ENCODE measurements at regions not wholly inside any gene's neighbourhood (a gene's known extent, or its start where the extent isn't known, plus 50 kb on each side); places are given as distances from the start of the nearest gene placed in this dataset.
A peak's percentile ranks its signal among the peaks of the same experiment; 100 is the strongest.
"Not testable (repeated sequence)": the region's sequence is repeated elsewhere in the genome, so short reads cannot be mapped to it uniquely, and the experiment has no call there.

DNA sequence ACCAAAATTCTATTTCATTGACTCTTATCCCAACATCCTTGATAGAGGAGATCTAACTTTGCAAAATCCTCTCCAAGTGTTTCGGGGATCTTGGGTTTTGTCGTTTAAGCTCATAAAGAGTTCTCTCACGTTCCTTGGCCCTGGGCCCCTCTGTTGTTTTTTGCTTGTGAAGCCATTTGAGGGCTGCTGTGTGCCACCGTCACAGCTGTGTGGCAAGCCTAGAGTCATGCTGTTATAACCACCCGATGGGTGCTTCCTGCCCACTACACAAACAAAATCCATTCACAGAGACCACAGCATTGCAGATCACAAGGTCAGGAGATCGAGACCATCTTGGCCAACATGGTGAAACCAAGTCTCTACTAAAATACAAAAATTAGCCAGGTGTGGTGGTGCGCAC, 154.1 kb downstream of the ADSS2 start:
- TF ChIP-seq SP1 (IDR thresholded peaks at IDR 0.05) (no peak), EGR1 (IDR thresholded peaks at IDR 0.05; ENCODE audit: low read depth in 2 of 2) (no peak), RXRA (IDR thresholded peaks at IDR 0.05) (no peak), NR2F2 (IDR thresholded peaks at IDR 0.05) (no peak), JUND (IDR thresholded peaks at IDR 0.05) (no peak)
- TF ChIP-seq, protein P1, sequence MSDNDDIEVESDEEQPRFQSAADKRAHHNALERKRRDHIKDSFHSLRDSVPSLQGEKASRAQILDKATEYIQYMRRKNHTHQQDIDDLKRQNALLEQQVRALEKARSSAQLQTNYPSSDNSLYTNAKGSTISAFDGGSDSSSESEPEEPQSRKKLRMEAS (IDR thresholded peaks at IDR 0.05), result no peak
- TF ChIP-seq, protein P2, sequence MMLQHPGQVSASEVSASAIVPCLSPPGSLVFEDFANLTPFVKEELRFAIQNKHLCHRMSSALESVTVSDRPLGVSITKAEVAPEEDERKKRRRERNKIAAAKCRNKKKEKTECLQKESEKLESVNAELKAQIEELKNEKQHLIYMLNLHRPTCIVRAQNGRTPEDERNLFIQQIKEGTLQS (IDR thresholded peaks at IDR 0.05), result no peak
- WGBS, result 94% methylated on average over 7 of the region's 7 CpGs

DNA sequence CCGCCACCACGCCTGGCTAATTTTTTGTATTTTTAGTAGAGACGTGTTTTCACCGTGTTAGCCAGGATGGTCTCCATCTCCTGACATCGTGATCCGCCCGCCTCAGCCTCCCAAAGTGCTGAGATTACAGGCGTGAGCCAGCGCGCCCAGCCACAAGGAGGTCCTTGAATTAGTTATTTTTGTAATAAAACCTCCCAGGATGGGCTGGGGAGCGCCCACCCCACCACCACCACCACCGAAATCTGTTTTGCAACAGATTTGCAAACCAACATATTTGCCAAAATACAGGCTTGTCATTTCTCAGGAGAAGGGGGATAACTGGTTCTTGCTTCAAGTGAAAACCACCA, 151.7 kb downstream of the ADSS2 start:
- not testable (repeated sequence) for H3K27me3 ChIP-seq (ENCODE audit: control insufficient read depth in 4 of 4, insufficient read depth in 4 of 4, low read length in 3 of 4); H3K9ac ChIP-seq (ENCODE audit: low read depth in 1 of 2, low read length in 2 of 2); H3K36me3 ChIP-seq (ENCODE audit: control insufficient read depth in 4 of 4, insufficient read depth in 3 of 4, low read depth in 1 of 4, low read length in 3 of 4); DNase-seq (ENCODE audit: low spot score); H3K4me3 ChIP-seq (ENCODE audit: low read depth in 1 of 3, low read length in 3 of 3); H3K9me3 ChIP-seq (ENCODE audit: control insufficient read depth in 4 of 4, low read length in 3 of 4)
- Histone ChIP-seq H3K27ac (ENCODE audit: low read depth in 1 of 2, low read length in 2 of 2) (peak overlapping the region in 1 of 2 donors; percentile 67), H3K4me1 (ENCODE audit: control insufficient read depth in 4 of 4, insufficient read depth in 4 of 4, low read length in 3 of 4) (peaks cover 0 to 13% (median 5%) of the 10 kb centered on the region in 4 donors)
- 93% methylated on average over 12 of the region's 12 CpGs for WGBS

More for the DNA sequence above, 154.1 kb downstream of the ADSS2 start:
- no peak overlapping the region for H3K4me3 ChIP-seq (ENCODE audit: low read depth in 1 of 3, low read length in 3 of 3)
- no peak overlapping the region for H3K9ac ChIP-seq (ENCODE audit: low read depth in 1 of 2, low read length in 2 of 2)
- H3K9me3 ChIP-seq (ENCODE audit: control insufficient read depth in 4 of 4, low read length in 3 of 4), result no peaks in the 10 kb centered on the region
- no peaks in the 10 kb centered on the region for H3K27me3 ChIP-seq (ENCODE audit: control insufficient read depth in 4 of 4, insufficient read depth in 4 of 4, low read length in 3 of 4)
- peak overlapping the region in 1 of 2 donors; percentile 3 for H3K27ac ChIP-seq (ENCODE audit: low read depth in 1 of 2, low read length in 2 of 2)
- DNase-seq (ENCODE audit: low spot score), result no peak
- H3K36me3 ChIP-seq (ENCODE audit: control insufficient read depth in 4 of 4, insufficient read depth in 3 of 4, low read depth in 1 of 4, low read length in 3 of 4), result no peaks in the 10 kb centered on the region
- H3K4me1 ChIP-seq (ENCODE audit: control insufficient read depth in 4 of 4, insufficient read depth in 4 of 4, low read length in 3 of 4), result peaks cover 0 to 7% (median 2%) of the 10 kb centered on the region in 4 donors

DNA sequence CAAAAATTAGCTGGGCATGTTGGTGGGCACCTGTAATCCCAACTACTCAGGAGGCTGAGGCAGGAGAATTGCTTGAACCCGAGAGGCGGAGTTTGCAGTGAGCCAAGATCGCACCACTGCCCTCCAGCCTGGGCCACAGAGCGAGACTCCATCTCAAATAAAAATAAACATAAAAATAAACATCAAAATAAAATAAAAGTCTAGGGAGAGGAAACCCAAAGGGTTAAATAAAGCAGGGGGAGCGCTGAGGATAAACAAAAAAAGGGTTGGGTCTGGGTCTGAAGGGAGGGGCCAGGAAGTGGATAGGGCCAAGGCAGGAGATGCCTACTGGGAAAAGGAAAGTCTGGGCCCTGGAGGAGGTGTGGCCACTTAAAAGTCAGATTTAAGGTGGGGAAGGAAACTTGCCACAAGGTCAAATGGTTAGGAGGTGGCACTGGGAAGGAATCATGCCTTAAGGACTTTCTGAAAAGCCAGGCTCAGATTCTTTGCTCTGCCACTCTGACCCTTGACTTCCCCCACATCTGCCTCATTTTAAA, 150.0 kb downstream of the ADSS2 start:
- Histone ChIP-seq H3K27me3 (ENCODE audit: control insufficient read depth in 4 of 4, insufficient read depth in 4 of 4, low read length in 3 of 4) (no peaks in the 10 kb centered on the region), H3K9ac (ENCODE audit: low read depth in 1 of 2, low read length in 2 of 2) (no peak overlapping the region), H3K27ac (ENCODE audit: low read depth in 1 of 2, low read length in 2 of 2) (peak overlapping the region in 1 of 2 donors; percentile 33), H3K4me1 (ENCODE audit: control insufficient read depth in 4 of 4, insufficient read depth in 4 of 4, low read length in 3 of 4) (peaks cover 0 to 13% (median 5%) of the 10 kb centered on the region in 4 donors), H3K9me3 (ENCODE audit: control insufficient read depth in 4 of 4, low read length in 3 of 4) (no peaks in the 10 kb centered on the region), H3K36me3 (ENCODE audit: control insufficient read depth in 4 of 4, insufficient read depth in 3 of 4, low read depth in 1 of 4, low read length in 3 of 4) (no peaks in the 10 kb centered on the region), H3K4me3 (ENCODE audit: low read depth in 1 of 3, low read length in 3 of 3) (no peak overlapping the region)
- TF ChIP-seq, protein P3, sequence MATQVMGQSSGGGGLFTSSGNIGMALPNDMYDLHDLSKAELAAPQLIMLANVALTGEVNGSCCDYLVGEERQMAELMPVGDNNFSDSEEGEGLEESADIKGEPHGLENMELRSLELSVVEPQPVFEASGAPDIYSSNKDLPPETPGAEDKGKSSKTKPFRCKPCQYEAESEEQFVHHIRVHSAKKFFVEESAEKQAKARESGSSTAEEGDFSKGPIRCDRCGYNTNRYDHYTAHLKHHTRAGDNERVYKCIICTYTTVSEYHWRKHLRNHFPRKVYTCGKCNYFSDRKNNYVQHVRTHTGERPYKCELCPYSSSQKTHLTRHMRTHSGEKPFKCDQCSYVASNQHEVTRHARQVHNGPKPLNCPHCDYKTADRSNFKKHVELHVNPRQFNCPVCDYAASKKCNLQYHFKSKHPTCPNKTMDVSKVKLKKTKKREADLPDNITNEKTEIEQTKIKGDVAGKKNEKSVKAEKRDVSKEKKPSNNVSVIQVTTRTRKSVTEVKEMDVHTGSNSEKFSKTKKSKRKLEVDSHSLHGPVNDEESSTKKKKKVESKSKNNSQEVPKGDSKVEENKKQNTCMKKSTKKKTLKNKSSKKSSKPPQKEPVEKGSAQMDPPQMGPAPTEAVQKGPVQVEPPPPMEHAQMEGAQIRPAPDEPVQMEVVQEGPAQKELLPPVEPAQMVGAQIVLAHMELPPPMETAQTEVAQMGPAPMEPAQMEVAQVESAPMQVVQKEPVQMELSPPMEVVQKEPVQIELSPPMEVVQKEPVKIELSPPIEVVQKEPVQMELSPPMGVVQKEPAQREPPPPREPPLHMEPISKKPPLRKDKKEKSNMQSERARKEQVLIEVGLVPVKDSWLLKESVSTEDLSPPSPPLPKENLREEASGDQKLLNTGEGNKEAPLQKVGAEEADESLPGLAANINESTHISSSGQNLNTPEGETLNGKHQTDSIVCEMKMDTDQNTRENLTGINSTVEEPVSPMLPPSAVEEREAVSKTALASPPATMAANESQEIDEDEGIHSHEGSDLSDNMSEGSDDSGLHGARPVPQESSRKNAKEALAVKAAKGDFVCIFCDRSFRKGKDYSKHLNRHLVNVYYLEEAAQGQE (IDR thresholded peaks at IDR 0.05), result no peak
- TF ChIP-seq YY1 (IDR thresholded peaks at IDR 0.05), result no peak
- TF ChIP-seq, protein P2 (IDR thresholded peaks at IDR 0.05), result no peak
- no peak for TF ChIP-seq FOXA1 (IDR thresholded peaks at IDR 0.05)
- no peak for TF ChIP-seq NR2F2 (IDR thresholded peaks at IDR 0.05)
- no peak for TF ChIP-seq JUND (IDR thresholded peaks at IDR 0.05)
- WGBS, result 89% methylated on average over 5 of the region's 5 CpGs
- DNase-seq (ENCODE audit: low spot score), result no peak

Measured in liver (tissue), 7 donors.